OCI-M1 (cell line): ENCODE measurements at regions not wholly inside any gene's neighbourhood (a gene's known extent, or its start where the extent isn't known, plus 50 kb on each side); places are given as distances from the start of the nearest gene placed in this dataset.
"Not testable (repeated sequence)": the region's sequence is repeated elsewhere in the genome, so short reads cannot be mapped to it uniquely, and the experiment has no call there.

Experiments
- DNase-seq: peaks from one replicate; lab custom pipeline; 2025; lab: John Stamatoyannopoulos, UW

- DNase-seq = no peak
Observed at GRCh38 chr2:240191001-240191400, 50.5 kb upstream of the OTOS start.

DNA sequence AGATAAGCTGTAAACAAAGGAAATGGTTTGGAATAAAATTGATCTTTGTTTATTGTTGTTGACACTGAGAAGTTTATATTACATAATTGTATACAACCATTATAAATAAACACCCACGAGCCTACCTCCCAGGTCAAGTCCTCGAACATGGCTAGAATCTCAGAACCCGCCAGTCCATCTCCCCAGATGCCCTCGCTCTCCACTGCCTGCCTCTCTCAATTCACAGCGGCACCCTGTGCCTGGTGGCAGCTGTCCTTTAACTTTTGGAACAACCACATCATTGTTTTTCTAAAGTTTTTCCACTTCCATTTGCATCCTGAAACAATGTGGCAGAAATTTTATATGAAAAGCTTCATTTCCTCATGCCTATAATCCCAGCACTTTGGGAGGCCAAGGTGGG, 52.2 kb upstream of the OTOS start:
- no peak for DNase-seq

GRCh38 chr2:240194341-240194762, 53.9 kb upstream of the OTOS start:
- DNase-seq = not testable (repeated sequence)

DNA sequence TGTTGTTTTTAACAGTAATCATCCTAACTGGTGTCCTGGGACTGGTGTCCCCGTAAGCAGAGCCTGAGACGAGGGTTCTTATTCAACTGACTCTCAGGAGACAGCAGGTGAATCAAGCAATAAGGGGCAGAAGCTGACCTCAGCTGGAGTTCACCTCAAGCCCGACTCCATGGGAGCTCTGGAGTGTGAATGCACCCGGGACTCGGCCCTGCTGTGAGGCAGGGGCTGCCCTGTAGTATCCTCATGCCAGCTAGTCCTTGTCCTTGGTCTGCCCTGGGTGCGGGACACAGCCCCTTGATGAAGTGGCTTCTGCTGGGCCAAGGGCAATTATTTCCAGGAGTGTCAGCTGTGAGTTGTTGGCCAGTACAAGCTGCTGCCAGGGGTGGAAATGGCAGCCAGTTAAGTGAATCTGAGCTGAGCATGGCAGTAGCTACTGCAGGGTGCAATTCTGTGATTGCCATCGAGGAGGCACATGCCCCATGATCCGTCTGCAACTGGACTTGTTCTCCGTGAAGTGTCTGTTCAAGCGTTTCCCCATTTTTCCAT, 54.9 kb upstream of the OTOS start:
- DNase-seq = no peak

GRCh38 chr2:240196716-240197461, 56.4 kb upstream of the OTOS start:
- no peak for DNase-seq

DNA sequence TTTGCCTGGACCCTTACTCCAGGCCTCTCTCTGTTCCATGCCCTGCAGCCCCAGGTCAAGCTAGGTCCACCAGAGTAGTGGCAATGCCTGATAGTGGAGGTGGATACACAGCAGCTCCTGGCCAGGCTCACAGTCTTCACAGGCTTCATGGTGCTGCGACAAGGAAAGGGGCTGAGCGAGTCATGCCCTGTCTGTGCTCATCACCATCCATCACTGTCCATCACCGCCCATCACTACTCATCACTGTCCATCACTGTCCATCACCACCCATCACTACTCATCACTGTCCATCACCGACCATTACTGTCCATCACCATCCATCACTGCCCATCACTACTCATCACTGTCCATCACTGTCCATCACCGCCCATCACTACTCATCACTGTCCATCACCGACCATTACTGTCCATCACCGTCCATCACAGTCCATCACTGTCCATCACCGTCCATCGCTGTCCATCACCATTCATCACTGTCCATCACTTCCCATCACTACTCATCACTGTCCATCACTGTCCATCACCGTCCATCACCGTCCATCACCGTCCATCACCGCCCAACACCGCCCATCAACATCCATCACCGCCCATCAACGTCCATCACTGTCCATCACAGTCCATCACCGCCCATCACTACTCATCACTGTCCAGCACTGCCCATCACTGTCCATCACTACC, 57.1 kb upstream of the OTOS start:
- DNase-seq = no peak

GRCh38 chr2:240198226-240198625, 57.8 kb upstream of the OTOS start:
- DNase-seq = no peak

DNA sequence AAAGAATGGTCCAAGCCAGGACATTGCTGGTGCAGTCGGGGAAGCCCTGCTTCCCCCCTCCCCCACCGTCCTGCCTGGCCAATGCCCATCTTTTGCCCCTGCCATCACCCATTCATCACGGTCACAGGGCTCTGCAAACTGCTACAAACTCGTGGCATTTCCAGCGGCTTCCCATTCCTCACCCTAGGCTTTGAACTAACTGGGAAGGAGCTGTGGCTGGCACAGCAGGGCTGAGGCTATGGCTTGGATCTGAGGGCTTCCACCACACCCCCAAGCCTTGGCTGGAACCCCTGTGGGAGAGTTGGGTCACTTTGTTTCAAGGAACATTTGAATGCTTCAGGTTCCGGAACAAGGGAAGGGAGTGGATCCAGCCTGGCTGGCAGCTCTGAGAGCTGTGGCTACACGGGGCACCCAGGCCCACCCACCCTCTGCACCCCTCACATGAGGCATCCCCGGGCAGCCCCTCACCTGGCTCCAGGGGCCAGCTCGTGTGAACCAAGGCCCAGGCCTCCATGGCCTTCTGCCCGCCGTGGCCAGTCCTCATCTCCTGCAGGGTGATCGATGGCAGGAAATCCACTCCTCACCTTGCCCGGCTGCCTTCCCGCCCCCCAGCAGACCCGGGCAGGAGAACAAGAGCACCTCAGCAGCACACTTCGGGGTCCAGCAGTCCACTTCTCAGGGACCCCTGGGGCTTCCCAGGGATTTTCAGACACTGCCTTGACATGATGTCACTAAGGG, 58.8 kb upstream of the OTOS start:
- no peak for DNase-seq

DNA sequence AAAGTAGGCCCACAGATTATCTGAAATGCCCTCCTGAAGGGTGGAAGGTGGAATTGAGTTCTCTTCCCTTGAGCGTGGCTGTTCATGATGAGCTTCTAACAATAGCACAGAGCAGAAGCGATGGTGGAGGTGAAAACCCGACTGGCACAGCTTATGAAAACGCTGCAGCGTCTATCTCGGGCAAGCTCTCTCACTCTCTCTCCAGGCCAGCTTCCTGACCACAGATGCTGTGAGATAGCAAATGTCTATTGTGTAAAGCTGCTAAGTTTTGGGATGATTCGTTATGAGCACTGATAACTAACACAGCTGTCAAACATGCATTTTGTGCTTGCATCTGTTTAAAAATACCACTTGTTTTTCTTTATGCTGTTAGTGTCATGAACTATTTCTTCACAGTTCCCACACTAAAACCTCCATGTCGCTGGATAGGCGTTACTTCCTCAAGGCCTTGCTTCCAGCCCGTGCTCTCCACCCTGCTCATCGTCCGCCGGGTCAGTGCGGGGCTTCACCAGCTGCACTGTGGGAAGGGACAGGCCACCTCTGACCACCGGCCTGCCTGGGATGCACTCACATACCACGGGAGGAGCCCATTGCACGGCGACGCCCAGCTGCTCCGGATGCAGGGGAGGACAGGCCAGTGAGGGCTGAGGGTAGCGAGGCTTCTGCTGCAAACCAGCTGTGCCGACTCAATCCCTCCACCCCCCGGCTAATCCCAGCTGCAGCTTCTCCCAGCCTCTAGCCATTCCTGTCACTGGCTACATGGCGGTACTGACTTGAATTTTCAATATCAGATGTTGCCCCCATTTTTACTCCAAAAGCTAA, 60.0 kb upstream of the OTOS start:
- peak; percentile 13 for DNase-seq

DNA sequence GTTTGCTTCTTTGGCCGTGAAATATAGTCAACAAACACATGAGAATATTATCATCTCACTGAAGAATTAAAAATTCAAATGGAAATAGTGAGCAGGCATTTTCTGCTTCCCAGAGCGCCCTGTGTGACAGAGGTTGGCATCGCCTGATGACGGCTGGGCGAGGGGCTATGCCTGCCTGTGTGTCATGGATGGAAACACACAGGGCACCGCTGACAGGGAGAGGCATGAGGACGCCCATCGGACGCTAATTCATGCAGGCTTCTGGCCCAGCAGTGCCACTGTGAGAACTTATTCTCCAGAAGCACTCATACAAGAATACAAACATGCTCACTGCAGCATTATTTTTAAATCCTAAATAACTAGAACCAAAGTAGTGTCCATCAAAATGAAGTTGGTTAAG, 61.4 kb upstream of the OTOS start:
- no peak for DNase-seq

- DNase-seq = no peak
Observed at GRCh38 chr2:240202586-240202985, 62.1 kb upstream of the OTOS start.

DNA sequence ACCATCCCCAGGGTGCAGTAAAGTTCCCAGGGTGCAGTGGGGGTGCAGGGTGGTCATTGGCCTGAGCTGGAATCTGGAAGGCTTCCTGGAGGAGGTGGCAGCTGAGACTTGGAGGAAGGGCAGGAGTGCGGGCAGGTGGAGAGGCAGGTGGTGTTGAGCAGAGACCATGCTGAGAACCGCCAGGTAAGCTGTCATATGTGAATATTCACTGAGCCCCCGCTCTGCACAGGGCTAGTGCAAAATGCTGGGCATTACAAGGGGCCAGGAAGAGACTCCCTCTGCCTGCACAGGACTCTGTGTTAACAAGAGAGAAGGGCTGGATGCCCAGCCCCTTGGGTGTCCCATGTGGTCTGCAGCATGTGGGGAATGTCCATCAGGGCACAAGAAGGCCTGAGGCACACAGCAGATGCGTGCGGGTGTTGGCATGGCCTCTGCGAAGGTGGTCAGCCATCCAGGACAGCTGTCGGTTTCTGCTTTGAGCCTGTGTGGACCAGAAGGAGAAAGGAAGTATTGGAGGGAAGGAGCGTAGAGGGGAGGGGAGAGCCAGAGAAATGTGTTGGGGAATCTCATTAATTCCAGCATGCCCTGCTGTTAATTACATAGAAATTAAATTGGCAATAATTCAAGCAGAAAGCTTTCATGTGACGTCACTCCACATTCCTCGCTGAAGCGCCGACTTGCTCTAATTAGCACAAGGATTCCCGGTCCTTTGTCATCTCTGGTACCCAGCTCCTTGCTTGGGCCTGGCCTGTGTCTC, 62.8 kb upstream of the OTOS start:
- no peak for DNase-seq

DNA sequence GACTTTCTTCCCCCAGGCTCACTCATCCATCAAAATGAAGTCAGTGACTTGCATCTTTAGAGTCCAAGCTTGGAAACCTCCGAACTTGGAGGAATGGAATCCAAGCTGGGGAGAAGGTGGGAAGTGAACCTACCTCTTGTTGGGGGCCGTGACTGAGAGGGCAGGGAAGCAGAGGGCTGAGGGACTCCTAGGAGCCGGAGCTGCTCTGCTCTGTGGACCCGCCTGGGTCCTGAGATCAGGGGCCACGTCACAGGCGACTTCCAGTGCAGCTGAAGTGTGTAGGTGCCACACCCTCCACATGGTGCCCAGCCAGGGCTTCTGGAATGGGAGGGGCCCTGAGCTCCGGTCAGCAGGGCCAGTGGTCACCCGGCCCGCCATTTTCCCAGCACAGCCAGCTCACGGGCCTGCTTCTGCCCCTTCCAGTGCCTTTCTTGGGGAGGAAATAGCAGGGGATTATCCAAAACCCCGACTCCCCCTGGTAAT, 63.4 kb upstream of the OTOS start:
- DNase-seq = no peak

DNA sequence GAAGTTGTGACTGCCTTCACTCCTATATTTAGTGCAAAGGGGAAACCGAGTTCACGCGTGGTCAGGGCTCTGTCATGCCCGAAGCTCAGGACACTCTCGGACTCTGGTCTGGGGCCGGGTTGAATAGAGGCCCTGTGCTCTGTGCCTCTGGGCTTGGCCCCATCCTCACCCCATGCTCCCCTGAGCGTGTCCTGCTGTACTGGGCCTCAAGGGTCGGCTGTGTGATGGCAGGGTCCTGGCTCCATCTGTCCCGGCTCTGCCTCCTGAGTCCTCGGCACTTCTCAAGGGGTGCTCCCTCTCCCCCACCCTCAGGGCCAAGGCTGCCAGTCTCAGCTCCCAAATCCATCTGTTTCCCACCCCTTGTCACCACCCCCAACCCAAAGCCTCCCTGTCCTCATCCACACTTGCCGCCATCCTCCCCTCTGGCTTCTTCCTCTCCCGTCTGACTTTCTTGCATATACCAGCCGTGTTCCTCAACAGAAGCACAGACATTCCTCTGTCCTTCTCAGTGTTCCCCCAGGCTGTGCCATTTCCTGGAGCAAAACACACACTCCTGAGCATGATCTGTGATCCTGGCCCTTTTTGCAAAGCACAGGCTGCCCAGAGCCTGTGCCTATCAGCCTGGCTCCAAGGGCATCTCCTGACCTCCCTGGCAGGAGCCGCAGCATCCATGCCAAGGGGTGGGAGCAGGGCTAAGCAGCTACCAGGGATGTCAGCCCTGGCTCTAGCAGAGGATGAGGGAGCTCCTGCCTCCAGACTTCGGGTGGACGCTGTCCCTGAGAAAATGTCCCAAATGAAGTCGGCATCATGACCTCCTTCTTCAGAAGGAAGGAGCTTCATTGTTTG, 64.2 kb upstream of the OTOS start:
- no peak for DNase-seq

- no peak for DNase-seq
Observed at GRCh38 chr2:240205348-240205747, 64.9 kb upstream of the OTOS start.

- no peak for DNase-seq
Observed at GRCh38 chr2:240205772-240206171, 65.3 kb upstream of the OTOS start.

GRCh38 chr2:240206630-240207029, 66.2 kb upstream of the OTOS start:
- no peak for DNase-seq

DNA sequence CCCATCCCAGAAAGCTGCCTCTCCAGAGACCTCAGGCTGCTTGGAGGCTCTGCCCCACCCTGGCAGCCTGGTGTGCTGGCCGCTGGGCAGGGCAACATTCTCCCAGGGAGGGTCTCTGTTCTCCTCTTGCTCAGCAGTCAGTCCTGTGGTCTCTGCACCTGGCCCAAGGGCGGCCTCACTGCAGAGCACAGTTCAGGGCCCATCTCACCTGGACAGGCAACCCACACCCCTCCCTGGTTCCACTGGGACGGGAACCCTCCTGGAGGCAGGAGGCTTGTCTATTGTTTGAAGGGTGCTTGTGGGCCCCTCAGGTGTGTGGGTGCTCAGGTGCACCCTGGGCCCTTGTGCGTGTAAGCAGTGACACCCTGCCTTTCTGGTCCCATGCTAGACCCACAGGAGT, 67.2 kb upstream of the OTOS start:
- no peak for DNase-seq

GRCh38 chr2:240208096-240208495, 67.6 kb upstream of the OTOS start:
- no peak for DNase-seq

DNA sequence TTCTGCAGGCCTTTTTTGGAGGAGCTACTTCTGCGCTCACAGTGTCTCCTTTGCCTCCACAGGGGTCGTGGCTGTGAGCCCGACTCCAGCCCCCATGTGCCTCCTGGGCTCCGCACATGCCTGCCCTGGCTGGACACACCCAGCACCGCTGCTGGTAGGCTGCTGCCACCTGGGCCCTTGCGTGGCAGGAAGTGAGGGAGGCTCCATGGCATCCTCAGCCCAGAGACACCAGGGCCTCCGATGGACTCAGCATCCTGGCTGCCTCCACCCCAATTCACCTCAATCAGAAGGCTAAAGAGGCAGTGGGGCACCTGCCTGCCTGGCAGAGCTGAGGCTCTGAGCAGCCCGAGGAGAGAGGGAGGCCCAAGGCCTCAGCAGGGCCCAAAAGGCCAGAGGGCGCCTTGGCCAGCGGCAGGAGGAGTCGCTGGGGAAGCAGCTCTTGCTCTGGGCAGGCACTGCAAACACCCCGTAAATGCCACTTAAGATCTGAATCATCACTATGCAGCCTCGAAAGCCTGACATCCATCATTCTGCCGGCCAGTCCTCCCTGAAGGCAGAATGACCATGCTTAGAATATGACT, 68.3 kb upstream of the OTOS start:
- DNase-seq = no peak
